K562 (cell line): ENCODE measurements at regions not wholly inside any gene's neighbourhood (a gene's known extent, or its start where the extent isn't known, plus 50 kb on each side); places are given as distances from the start of the nearest gene placed in this dataset.

Experiments
- ATAC-seq: fragments of 200-7000 bp; cut with Tn5 transposase; 3 replicates; pipeline ENCODE4 v1.9.1; 2020; ENCODE audit warnings: moderate library complexity
- BruUV-seq: library from RNA; stranded (reverse); fragments of 400-500 nt; replicated peaks from 2 replicates; lab custom pipeline; 2021; lab: Mats Ljungman, UMichigan
- CTCF ChIA-PET: fragments of 300-600 bp; formaldehyde crosslinking; extraction: SDS; loops from one replicate; lab custom pipeline; 2021; ENCODE audit warnings: low intra/inter-chr PET ratio; lab: Yijun Ruan, JAX
- POLR2A ChIA-PET: fragments of 300-600, 350-650 bp; sonication (Branson Sonifier 250); formaldehyde crosslinking; extraction: SDS; loops from one replicate; lab custom pipeline; 2021; ENCODE audit warnings: antibody characterized with exemption, inconsistent platforms; lab: Yijun Ruan, JAX
- DNase-seq, 4 experiments: peaks; one replicate each; pipeline versions ENCODE4 v3.0.0 to v3.0.0-alpha.2; 2011 to 2018; ENCODE audit warnings: low spot score in 3 of 4, mixed read lengths in 3 of 4; ENCODE audit errors: extremely low read depth in 1 of 4
- FAIRE-seq: peaks from 2 replicates; lab custom pipeline; 2011; peaks lifted over from hg19 to GRCh38; lab: Jason Lieb, UNC
- H2AFZ ChIP-seq: 2 replicates; pipeline ENCODE4 v1.6.0; 2011; ENCODE audit warnings: low read depth, low read length, control low read depth, inconsistent platforms
- H3K27ac ChIP-seq: fragments of 200-600 bp; 3 replicates; pipeline ENCODE4 v1.8.0; 2011; ENCODE audit warnings: low read depth, mild to moderate bottlenecking, control low read depth, inconsistent platforms, low read length, moderate library complexity, mixed read lengths; ENCODE audit errors: extremely low read depth
- H3K27me3 ChIP-seq, 2 experiments: fragments of 300-600 bp in 1 of 2; 2 replicates in 1 of 2; 3 replicates in 1 of 2; pipeline versions ENCODE4 v1.6.0 to v1.8.0; 2011; ENCODE audit warnings: inconsistent platforms in 2 of 2, low read length in 2 of 2, mild to moderate bottlenecking in 1 of 2, mixed read lengths in 1 of 2, moderate library complexity in 1 of 2; ENCODE audit not compliant: control insufficient read depth in 2 of 2, insufficient read depth in 2 of 2
- H3K36me3 ChIP-seq: fragments of 300-600 bp; 3 replicates; pipeline ENCODE4 v1.8.0; 2011; ENCODE audit warnings: mild to moderate bottlenecking, low read length, inconsistent platforms; ENCODE audit not compliant: control insufficient read depth, insufficient read depth
- H3K4me1 ChIP-seq, 2 experiments: fragments of 200-600 bp in 1 of 2; replicated peaks in 1 of 2; 2 replicates in 1 of 2; 3 replicates in 1 of 2; pipeline versions ENCODE4 v1.5.1 to v1.8.0; 2011; ENCODE audit warnings: inconsistent platforms in 2 of 2, low read length in 2 of 2, mild to moderate bottlenecking in 1 of 2, mixed read lengths in 1 of 2, moderate library complexity in 1 of 2; ENCODE audit not compliant: control insufficient read depth in 2 of 2, insufficient read depth in 2 of 2
- H3K4me2 ChIP-seq: 2 replicates; pipeline ENCODE4 v1.6.1; 2011; ENCODE audit warnings: low read length, control low read depth, inconsistent platforms, mixed read lengths; ENCODE audit not compliant: insufficient read depth
- H3K4me3 ChIP-seq: fragments of 200-600 bp; sonication (generic), shearing (Covaris generic); 2 replicates; pipeline ENCODE4 v1.5.1; 2016; ENCODE audit warnings: control low read depth, inconsistent platforms
- H3K79me2 ChIP-seq: fragments of 200-600 bp; 3 replicates; pipeline ENCODE4 v1.8.0; 2011; ENCODE audit warnings: low read length, inconsistent platforms; ENCODE audit not compliant: control insufficient read depth, insufficient read depth
- H3K9ac ChIP-seq, 2 experiments: 2 replicates each; pipeline versions ENCODE4 v1.6.0 to v1.6.1; 2011; ENCODE audit warnings: low read depth in 2 of 2, low read length in 2 of 2, control low read depth in 1 of 2, inconsistent platforms in 1 of 2, mild to moderate bottlenecking in 1 of 2, mixed read lengths in 1 of 2; ENCODE audit not compliant: insufficient read depth in 1 of 2
- H3K9me1 ChIP-seq: one replicate; pipeline ENCODE4 v1.6.0; 2011; ENCODE audit warnings: inconsistent platforms, mild to moderate bottlenecking, low read length, moderate library complexity; ENCODE audit not compliant: control insufficient read depth, insufficient read depth
- H3K9me3 ChIP-seq: replicated peaks from 2 replicates; pipeline ENCODE4 v1.5.1; 2011; ENCODE audit warnings: low read depth, low read length, inconsistent platforms; ENCODE audit not compliant: control insufficient read depth, insufficient read depth
- H4K20me1 ChIP-seq: replicated peaks from 2 replicates; pipeline ENCODE4 v1.6.1; 2011; ENCODE audit warnings: low read length, inconsistent platforms, mixed read lengths; ENCODE audit not compliant: control insufficient read depth, insufficient read depth
- BDP1 ChIP-seq: IDR thresholded peaks from 3 replicates; pipeline ENCODE4 v1.6.1; 2011; ENCODE audit not compliant: insufficient read length, insufficient read depth
- BMI1 ChIP-seq: fragments of 150-350 bp; IDR thresholded peaks from 2 replicates; pipeline ENCODE4 v1.6.1; 2014; ENCODE audit warnings: low read length
- CTBP1 ChIP-seq: fragments of 450-650 bp; IDR thresholded peaks from 2 replicates; pipeline ENCODE4 v1.6.1; 2016; ENCODE audit warnings: borderline replicate concordance
- E2F1 ChIP-seq: sonication (generic); formaldehyde crosslinking; IDR thresholded peaks from 2 replicates; pipeline ENCODE4 v1.8.1; 2023; ENCODE audit warnings: mild to moderate bottlenecking, missing genetic modification reagents, moderate library complexity
- E2F6 ChIP-seq, 2 experiments: IDR thresholded peaks; 2 replicates each; pipeline ENCODE4 v1.6.1; 2011; ENCODE audit warnings: borderline replicate concordance in 1 of 2, control low read depth in 1 of 2, low read depth in 1 of 2, low read length in 1 of 2, mild to moderate bottlenecking in 1 of 2, mixed read lengths in 1 of 2, moderate library complexity in 1 of 2; ENCODE audit not compliant: insufficient read depth in 1 of 2, insufficient read length in 1 of 2, poor library complexity in 1 of 2, severe bottlenecking in 1 of 2; ENCODE audit errors: extremely low read depth in 1 of 2
- HDAC2 ChIP-seq: fragments of 450-650 bp; IDR thresholded peaks from 2 replicates; pipeline ENCODE4 v1.6.1; 2016; ENCODE audit warnings: mild to moderate bottlenecking
- POLR2AphosphoS2 ChIP-seq: IDR thresholded peaks from 2 replicates; pipeline ENCODE4 v1.6.1; 2012; ENCODE audit warnings: low read length, improper control_type of control experiment
- PYGO2 ChIP-seq: fragments of 450-650 bp; IDR thresholded peaks from 2 replicates; pipeline ENCODE4 v1.6.1; 2016; ENCODE audit warnings: mild to moderate bottlenecking, missing genetic modification characterization, moderate library complexity, missing compliant biosample characterization
- RUNX1 ChIP-seq: sonication (generic); IDR thresholded peaks from 2 replicates; pipeline ENCODE4 v1.6.1; 2016; ENCODE audit warnings: antibody characterized with exemption, low read depth
- SMARCA4 ChIP-seq: fragments of 450-650 bp; IDR thresholded peaks from 2 replicates; pipeline ENCODE4 v1.6.1; 2016
- SMARCB1 ChIP-seq: IDR thresholded peaks from 2 replicates; pipeline ENCODE4 v1.6.1; 2011; ENCODE audit warnings: improper control_type of control experiment, low read depth; ENCODE audit not compliant: insufficient read length
- THRB ChIP-seq: fragments of 450-650 bp; formaldehyde crosslinking; conservative IDR thresholded peaks from 2 replicates; pipeline ENCODE4 v1.4.0; 2022; ENCODE audit warnings: mild to moderate bottlenecking, missing genetic modification characterization
- ZBTB12 ChIP-seq: fragments of 250-450 bp; sonication (Bioruptor Pico); IDR thresholded peaks from 2 replicates; pipeline ENCODE4 v1.4.0; 2020
- ZBTB2 ChIP-seq: fragments of 450-650 bp; IDR thresholded peaks from 2 replicates; pipeline ENCODE4 v1.6.1; 2016; ENCODE audit warnings: antibody characterized with exemption
- ZNF274 ChIP-seq: IDR thresholded peaks from 2 replicates; pipeline ENCODE4 v1.6.1; 2011; ENCODE audit warnings: low read depth, mild to moderate bottlenecking, low read length, moderate library complexity, borderline replicate concordance
- ZNF586 ChIP-seq: fragments of 450-650 bp; formaldehyde crosslinking; conservative IDR thresholded peaks from 2 replicates; pipeline ENCODE4 v1.4.0; 2020; ENCODE audit warnings: mild to moderate bottlenecking, moderate library complexity
- ZNF76 ChIP-seq: fragments of 250-450 bp; sonication (Bioruptor Pico); IDR thresholded peaks from 2 replicates; pipeline ENCODE4 v1.4.0; 2020; ENCODE audit warnings: mild to moderate bottlenecking, moderate library complexity, borderline replicate concordance
- in situ Hi-C: fragments of 300-500 bp; cut with MboI; formaldehyde crosslinking; loops from 4 replicates; pipeline ENCODE4 v1.15.0; 2018; ENCODE audit warnings: inconsistent platforms, mixed read lengths
- intact Hi-C: fragments of 100-400 bp; cut with micrococcal nuclease; formaldehyde crosslinking; loops from 2 replicates; pipeline ENCODE4 v1.14.2; 2022

- H3K9me1 ChIP-seq: no peaks in the 10 kb centered on the region
- no TSS peak for BruUV-seq
- no peak overlapping the region for H3K4me3 ChIP-seq
- no peak overlapping the region for H2AFZ ChIP-seq
- H3K4me2 ChIP-seq: no peak overlapping the region
- intact Hi-C loops: no loop called here
- POLR2A ChIA-PET: no interaction called here
- FAIRE-seq (no peak), DNase-seq (no peak), ATAC-seq (no peak)
- H3K4me1 ChIP-seq: no peaks in the 10 kb centered on the region
- CTCF ChIA-PET: no interaction called here
- no peaks in the 10 kb centered on the region for H4K20me1 ChIP-seq
- H3K9ac ChIP-seq: no peak overlapping the region
- H3K27me3 ChIP-seq: no peaks in the 10 kb centered on the region
- H3K27ac ChIP-seq: no peak overlapping the region
- in situ Hi-C loops: no loop called here
- H3K79me2 ChIP-seq: no peaks in the 10 kb centered on the region
- H3K36me3 ChIP-seq: no peaks in the 10 kb centered on the region
- H3K9me3 ChIP-seq: no peaks in the 10 kb centered on the region
- no peak for TF ChIP-seq E2F1 (CRISPR knock-in tag)
- no peak for TF ChIP-seq ZNF274
- TF ChIP-seq BMI1: no peak
- TF ChIP-seq SMARCA4: no peak
- TF ChIP-seq POLR2AphosphoS2: no peak
- no peak for TF ChIP-seq PYGO2 (tag)
- no peak for TF ChIP-seq SMARCB1
- no peak for TF ChIP-seq E2F6 (IDR thresholded peaks at IDR 0.05; ENCODE audit: borderline replicate concordance in 1 of 2, extremely low read depth in 1 of 2, insufficient read depth in 1 of 2, insufficient read length in 1 of 2, low read depth in 1 of 2, low read length in 1 of 2, poor library complexity in 1 of 2, severe bottlenecking in 1 of 2)
- TF ChIP-seq THRB (CRISPR knock-in tag): no peak
- TF ChIP-seq HDAC2: no peak
- TF ChIP-seq ZBTB2: no peak
- no peak for TF ChIP-seq ZNF586 (CRISPR knock-in tag)
- TF ChIP-seq ZBTB12 (CRISPR knock-in tag): no peak
- TF ChIP-seq RUNX1: no peak
- no peak for TF ChIP-seq ZNF76
- TF ChIP-seq CTBP1: no peak
- no peak for TF ChIP-seq BDP1
Measured at GRCh38 chr2:18423636-18424035, 136.8 kb downstream of the RDH14 start.
